Calu3 (cell line): ENCODE measurements at regions not wholly inside any gene's neighbourhood (a gene's known extent, or its start where the extent isn't known, plus 50 kb on each side); places are given as distances from the start of the nearest gene placed in this dataset.

Experiments
- BruUV-seq: library from RNA; stranded (reverse); fragments of 400-500 nt; replicated peaks from 2 replicates; lab custom pipeline; 2021; lab: Mats Ljungman, UMichigan
- CTCF ChIA-PET: fragments of 300-600 bp; sonication (Branson Sonifier 250); formaldehyde crosslinking; loops from one replicate; lab custom pipeline; 2022; ENCODE audit warnings: antibody characterized with exemption; lab: Charles Lee
- DNase-seq: peaks from one replicate; pipeline ENCODE4 v3.0.0; 2022
- H3K27ac Mint-ChIP-seq: one replicate; pipeline ENCODE4 v1.8.0; 2022; ENCODE audit warnings: mixed read lengths; ENCODE audit not compliant: unreplicated experiment
- H3K27me3 Mint-ChIP-seq: one replicate; pipeline ENCODE4 v1.8.0; 2022; ENCODE audit warnings: mixed read lengths; ENCODE audit not compliant: unreplicated experiment
- H3K36me3 Mint-ChIP-seq: one replicate; pipeline ENCODE4 v1.8.0; 2022; ENCODE audit warnings: mild to moderate bottlenecking, moderate library complexity, mixed read lengths; ENCODE audit not compliant: insufficient read depth, unreplicated experiment
- H3K4me1 Mint-ChIP-seq: one replicate; pipeline ENCODE4 v1.8.0; 2022; ENCODE audit warnings: mild to moderate bottlenecking, low read depth, mixed read lengths; ENCODE audit not compliant: unreplicated experiment
- H3K4me3 Mint-ChIP-seq: one replicate; pipeline ENCODE4 v1.8.0; 2022; ENCODE audit warnings: mild to moderate bottlenecking, low read depth, moderate library complexity, mixed read lengths; ENCODE audit not compliant: unreplicated experiment
- H3K9me3 Mint-ChIP-seq: one replicate; pipeline ENCODE4 v1.8.0; 2022; ENCODE audit warnings: low read depth, mixed read lengths; ENCODE audit not compliant: unreplicated experiment
- intact Hi-C: fragments of 100-400 bp; cut with micrococcal nuclease; formaldehyde crosslinking; loops from one replicate; pipeline ENCODE4 v1.10.0; 2022; ENCODE audit not compliant: unreplicated experiment
- TF ChIP-seq, protein P1 (sequence below): fragments of 200-600 bp; IDR thresholded peaks from one replicate; pipeline ENCODE4 v1.8.0; 2022; ENCODE audit warnings: antibody characterized with exemption; ENCODE audit not compliant: unreplicated experiment

DNA sequence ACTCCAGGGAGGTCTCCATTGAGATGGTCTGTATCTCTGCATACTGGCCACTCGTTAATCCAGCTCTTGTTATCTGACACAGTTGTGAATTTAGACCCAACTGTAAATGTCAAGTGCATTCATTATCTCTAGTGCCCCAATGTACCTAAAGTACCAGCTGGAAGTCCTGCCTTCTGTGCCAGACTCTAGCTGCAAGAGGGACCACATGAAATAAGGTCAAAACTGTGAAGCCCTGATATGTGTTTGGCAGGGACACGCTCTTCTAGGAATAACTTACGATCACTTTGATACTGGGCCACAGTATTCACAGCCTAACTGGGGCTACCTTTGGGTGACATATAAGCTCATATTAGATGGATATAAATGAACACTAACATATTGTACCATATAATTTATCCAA lies 268.5 kb downstream of the LRIG3 start:
- intact Hi-C loops = no loop called here
- no TSS peak for BruUV-seq
- H3K4me1 Mint-ChIP-seq = no peaks in the 10 kb centered on the region
- no peak for DNase-seq
- H3K27ac Mint-ChIP-seq = no peak overlapping the region
- no peak overlapping the region for H3K4me3 Mint-ChIP-seq
- no peaks in the 10 kb centered on the region for H3K36me3 Mint-ChIP-seq
- H3K27me3 Mint-ChIP-seq = no peaks in the 10 kb centered on the region
- CTCF ChIA-PET = interaction anchor here (0.5 kb wide), 1 partner anchor 805 kb away, joined by 3 read pairs; the partner anchor contains the start of gene CTDSP2
- TF ChIP-seq, protein P1, sequence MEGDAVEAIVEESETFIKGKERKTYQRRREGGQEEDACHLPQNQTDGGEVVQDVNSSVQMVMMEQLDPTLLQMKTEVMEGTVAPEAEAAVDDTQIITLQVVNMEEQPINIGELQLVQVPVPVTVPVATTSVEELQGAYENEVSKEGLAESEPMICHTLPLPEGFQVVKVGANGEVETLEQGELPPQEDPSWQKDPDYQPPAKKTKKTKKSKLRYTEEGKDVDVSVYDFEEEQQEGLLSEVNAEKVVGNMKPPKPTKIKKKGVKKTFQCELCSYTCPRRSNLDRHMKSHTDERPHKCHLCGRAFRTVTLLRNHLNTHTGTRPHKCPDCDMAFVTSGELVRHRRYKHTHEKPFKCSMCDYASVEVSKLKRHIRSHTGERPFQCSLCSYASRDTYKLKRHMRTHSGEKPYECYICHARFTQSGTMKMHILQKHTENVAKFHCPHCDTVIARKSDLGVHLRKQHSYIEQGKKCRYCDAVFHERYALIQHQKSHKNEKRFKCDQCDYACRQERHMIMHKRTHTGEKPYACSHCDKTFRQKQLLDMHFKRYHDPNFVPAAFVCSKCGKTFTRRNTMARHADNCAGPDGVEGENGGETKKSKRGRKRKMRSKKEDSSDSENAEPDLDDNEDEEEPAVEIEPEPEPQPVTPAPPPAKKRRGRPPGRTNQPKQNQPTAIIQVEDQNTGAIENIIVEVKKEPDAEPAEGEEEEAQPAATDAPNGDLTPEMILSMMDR = no peak
- H3K9me3 Mint-ChIP-seq = peaks cover 4% of the 10 kb centered on the region

DNA sequence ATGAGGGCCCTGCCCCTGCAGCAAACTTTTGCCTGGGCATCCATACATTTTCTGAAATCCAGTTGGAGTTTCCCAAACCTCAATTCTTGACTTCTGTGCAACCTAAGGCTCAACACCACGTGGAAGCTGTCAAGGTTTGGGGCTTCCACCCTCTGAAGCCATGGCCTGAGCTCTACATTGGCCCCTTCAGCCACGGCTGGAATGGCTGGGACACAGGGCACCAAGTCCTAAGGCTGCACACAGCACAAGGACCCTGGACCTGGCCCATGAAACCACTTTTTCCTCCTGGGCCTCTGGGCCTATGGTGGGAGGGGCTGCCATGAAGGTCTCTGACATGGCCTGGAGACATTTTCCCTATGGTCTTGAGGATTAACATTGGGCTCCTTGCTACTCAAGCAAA lies 266.3 kb downstream of the LRIG3 start:
- intact Hi-C loops = no loop called here
- no peaks in the 10 kb centered on the region for H3K27me3 Mint-ChIP-seq
- H3K4me1 Mint-ChIP-seq = no peaks in the 10 kb centered on the region
- no peak overlapping the region for H3K4me3 Mint-ChIP-seq
- DNase-seq = no peak
- TF ChIP-seq, protein P1 = no peak
- H3K36me3 Mint-ChIP-seq = no peaks in the 10 kb centered on the region
- CTCF ChIA-PET = no interaction called here
- no TSS peak for BruUV-seq
- H3K9me3 Mint-ChIP-seq = peaks cover 7% of the 10 kb centered on the region
- no peak overlapping the region for H3K27ac Mint-ChIP-seq

DNA sequence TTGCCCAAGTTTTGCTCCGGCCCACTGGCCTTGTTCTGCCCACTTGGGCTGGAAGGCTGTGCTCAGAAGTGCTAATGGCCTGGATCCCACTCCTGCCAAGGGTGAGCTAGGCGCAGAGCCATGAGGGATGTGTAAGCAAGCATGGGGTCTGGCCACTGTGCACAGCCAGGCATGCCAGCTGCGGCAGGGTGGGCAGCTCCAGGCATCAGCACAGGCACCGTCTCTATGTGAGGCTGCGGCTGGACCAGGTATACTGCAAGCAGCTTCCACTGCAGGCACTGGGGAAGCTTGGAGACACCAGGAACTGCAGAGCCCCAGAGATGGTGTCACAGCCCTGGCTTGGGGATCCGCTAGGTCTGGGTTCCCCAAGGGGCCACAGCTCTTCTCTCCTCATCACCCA lies 264.9 kb downstream of the LRIG3 start:
- Mint-ChIP-seq H3K27me3 (no peaks in the 10 kb centered on the region), H3K9me3 (peaks cover 7% of the 10 kb centered on the region), H3K27ac (no peak overlapping the region), H3K4me3 (no peak overlapping the region), H3K4me1 (no peaks in the 10 kb centered on the region), H3K36me3 (no peaks in the 10 kb centered on the region)
- no peak for DNase-seq
- CTCF ChIA-PET = interaction anchor here (0.8 kb wide), 1 partner anchor 74 kb away, joined by 3 read pairs; no protein-coding TSS in a partner anchor
- TF ChIP-seq, protein P1 = no peak
- intact Hi-C loops = no loop called here
- BruUV-seq = no TSS peak

DNA sequence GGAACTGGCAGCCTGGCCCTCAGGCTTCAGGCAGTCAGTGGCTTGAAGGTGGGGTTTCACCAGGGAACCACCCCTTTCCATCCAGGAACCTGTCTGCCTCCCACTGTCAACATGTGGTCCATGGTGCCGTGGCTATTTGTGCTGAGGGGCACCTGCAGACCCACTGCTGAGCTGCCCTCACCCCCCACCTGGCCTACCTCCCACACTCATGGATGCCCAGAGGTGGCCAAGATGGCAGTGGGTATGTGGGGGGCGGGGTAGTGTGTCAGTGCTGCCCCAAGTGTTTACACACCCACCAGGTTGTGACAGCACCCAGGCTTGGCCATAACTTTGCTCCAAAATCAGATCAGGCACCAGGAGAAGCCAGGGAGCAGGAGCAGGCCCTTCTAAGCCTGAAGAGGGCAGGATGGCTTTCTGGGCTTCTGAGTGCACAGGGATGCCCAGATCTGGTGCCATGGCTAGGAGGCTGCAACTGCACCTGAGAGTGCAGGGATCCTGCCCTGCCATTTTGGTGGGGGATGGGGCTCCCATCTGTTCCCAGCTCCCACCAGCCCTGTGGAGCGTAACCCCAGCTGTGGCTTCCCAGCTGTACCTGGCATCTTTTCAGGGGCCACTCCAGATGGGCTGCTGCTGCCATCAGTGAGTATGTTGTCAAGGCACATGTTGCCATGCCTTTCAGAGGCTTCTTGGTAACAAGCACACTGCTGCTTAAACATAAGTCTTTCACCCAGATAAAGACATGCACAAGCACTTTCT lies 263.9 kb downstream of the LRIG3 start:
- H3K4me3 Mint-ChIP-seq = no peak overlapping the region
- no peaks in the 10 kb centered on the region for H3K27me3 Mint-ChIP-seq
- no peak for DNase-seq
- no peak overlapping the region for H3K27ac Mint-ChIP-seq
- TF ChIP-seq, protein P1 = no peak
- H3K4me1 Mint-ChIP-seq = no peaks in the 10 kb centered on the region
- intact Hi-C loops = no loop called here
- no TSS peak for BruUV-seq
- H3K9me3 Mint-ChIP-seq = peaks cover 7% of the 10 kb centered on the region
- H3K36me3 Mint-ChIP-seq = no peaks in the 10 kb centered on the region
- CTCF ChIA-PET = interaction anchor here (0.8 kb wide), 1 partner anchor 73 kb away, joined by 3 read pairs; no protein-coding TSS in a partner anchor
